ENCODE measurements at regions not wholly inside any gene's neighbourhood (a gene's known extent, or its start where the extent isn't known, plus 50 kb on each side); places are given as distances from the start of the nearest gene placed in this dataset.

- H3K27ac Mint-ChIP-seq: no peak overlapping the region
- H3K4me3 Mint-ChIP-seq: no peak overlapping the region
- peaks cover 4% of the 10 kb centered on the region for H3K9me3 Mint-ChIP-seq
- no peaks in the 10 kb centered on the region for H3K36me3 Mint-ChIP-seq
- TF ChIP-seq CTCF (IDR thresholded peaks at IDR 0.05; ENCODE audit: unreplicated experiment): no peak
- DNase-seq (ENCODE audit: low spot score in 2 of 2, unreplicated experiment in 2 of 2): no peak
- peaks cover 17% of the 10 kb centered on the region for H3K4me1 Mint-ChIP-seq
- H3K27me3 Mint-ChIP-seq (ENCODE audit: low read depth): no peaks in the 10 kb centered on the region
These were observed 228.2 kb upstream of the IRF2BP2 start for GRCh38 chr1:234838182-234838581.

GRCh38 chr1:234837713-234838112 is 227.7 kb upstream of the IRF2BP2 start:
- Mint-ChIP-seq H3K4me3 (no peak overlapping the region), H3K36me3 (no peaks in the 10 kb centered on the region), H3K4me1 (peaks cover 12% of the 10 kb centered on the region), H3K27me3 (ENCODE audit: low read depth) (no peaks in the 10 kb centered on the region), H3K27ac (no peak overlapping the region), H3K9me3 (peaks cover 4% of the 10 kb centered on the region)
- no peak for DNase-seq (ENCODE audit: low spot score in 2 of 2, unreplicated experiment in 2 of 2)
- no peak for TF ChIP-seq CTCF (IDR thresholded peaks at IDR 0.05; ENCODE audit: unreplicated experiment)

- H3K36me3 Mint-ChIP-seq: no peaks in the 10 kb centered on the region
- no peaks in the 10 kb centered on the region for H3K27me3 Mint-ChIP-seq (ENCODE audit: low read depth)
- no peak overlapping the region for H3K4me3 Mint-ChIP-seq
- peaks cover 12% of the 10 kb centered on the region for H3K4me1 Mint-ChIP-seq
- H3K27ac Mint-ChIP-seq: no peak overlapping the region
- no peak for TF ChIP-seq CTCF (IDR thresholded peaks at IDR 0.05; ENCODE audit: unreplicated experiment)
- peaks cover 4% of the 10 kb centered on the region for H3K9me3 Mint-ChIP-seq
- no peak for DNase-seq (ENCODE audit: low spot score in 2 of 2, unreplicated experiment in 2 of 2)
These were observed 226.9 kb upstream of the IRF2BP2 start for GRCh38 chr1:234836776-234837357.

- DNase-seq (ENCODE audit: low spot score in 2 of 2, unreplicated experiment in 2 of 2): no peak
- no peak for TF ChIP-seq CTCF (IDR thresholded peaks at IDR 0.05; ENCODE audit: unreplicated experiment)
- H3K36me3 Mint-ChIP-seq: no peaks in the 10 kb centered on the region
- peaks cover 4% of the 10 kb centered on the region for H3K9me3 Mint-ChIP-seq
- H3K27me3 Mint-ChIP-seq (ENCODE audit: low read depth): no peaks in the 10 kb centered on the region
- H3K4me3 Mint-ChIP-seq: no peak overlapping the region
- H3K4me1 Mint-ChIP-seq: peaks cover 6% of the 10 kb centered on the region
- no peak overlapping the region for H3K27ac Mint-ChIP-seq
These were observed 226.2 kb upstream of the IRF2BP2 start for GRCh38 chr1:234836045-234836681.

GRCh38 chr1:234835239-234835638 is 225.3 kb upstream of the IRF2BP2 start:
- no peaks in the 10 kb centered on the region for H3K27me3 Mint-ChIP-seq (ENCODE audit: low read depth)

More at GRCh38 chr1:234835239-234835638, 225.3 kb upstream of the IRF2BP2 start:
- DNase-seq (ENCODE audit: low spot score in 2 of 2, unreplicated experiment in 2 of 2): no peak
- no peak overlapping the region for H3K4me3 Mint-ChIP-seq
- TF ChIP-seq CTCF (IDR thresholded peaks at IDR 0.05; ENCODE audit: unreplicated experiment): no peak
- H3K4me1 Mint-ChIP-seq: no peaks in the 10 kb centered on the region
- H3K9me3 Mint-ChIP-seq: peaks cover 4% of the 10 kb centered on the region
- no peak overlapping the region for H3K27ac Mint-ChIP-seq
- H3K36me3 Mint-ChIP-seq: no peaks in the 10 kb centered on the region
